ENCODE measurements at regions not wholly inside any gene's neighbourhood (a gene's known extent, or its start where the extent isn't known, plus 50 kb on each side); places are given as distances from the start of the nearest gene placed in this dataset.

GRCh38 chr4:57445686-57446085 is 335.5 kb upstream of the IGFBP7 start (continued):
- no peak for TF ChIP-seq ZNF462 (CRISPR knock-in tag; IDR thresholded peaks at IDR 0.05)

DNA sequence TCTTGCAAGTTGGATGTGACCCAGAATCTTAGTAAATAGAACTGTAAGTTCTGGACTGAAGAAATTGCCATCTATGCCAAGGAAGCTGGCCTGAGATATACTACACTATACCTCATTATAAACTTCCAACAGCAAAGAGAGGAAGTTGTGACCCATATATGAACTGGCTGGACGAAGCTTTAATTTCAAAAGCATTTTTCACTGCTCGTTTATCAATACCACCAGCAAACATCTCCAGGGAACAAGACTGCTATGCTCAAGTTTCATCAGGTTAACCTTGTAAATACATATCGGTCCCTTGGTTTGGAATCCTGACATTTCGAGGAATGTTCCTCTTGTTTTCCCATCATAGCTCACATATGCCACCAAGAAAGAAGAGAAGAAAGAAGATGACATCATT is 334.5 kb upstream of the IGFBP7 start:
- ATAC-seq (no peak), DNase-seq (ENCODE audit: low spot score) (no peak)
- no peak for TF ChIP-seq CREB1 (CRISPR knock-in tag; IDR thresholded peaks at IDR 0.05; ENCODE audit: low read depth)
- TF ChIP-seq STAT1 (IDR thresholded peaks at IDR 0.05; ENCODE audit: unreplicated experiment) = no peak
- Histone ChIP-seq H3F3A (replicated peaks; ENCODE audit: low read depth) (no peaks in the 10 kb centered on the region), H3K79me2 (replicated peaks; ENCODE audit: insufficient read depth) (no peaks in the 10 kb centered on the region), H3K36me3 (ENCODE audit: insufficient read depth) (no peaks in the 10 kb centered on the region), H3K4me2 (no peak overlapping the region), H3K4me3 (no peak overlapping the region), H3K27me3 (ENCODE audit: insufficient read depth) (no peaks in the 10 kb centered on the region), H4K20me1 (replicated peaks; ENCODE audit: insufficient read depth) (no peaks in the 10 kb centered on the region), H3K4me1 (ENCODE audit: insufficient read depth) (no peaks in the 10 kb centered on the region), H2AFZ (no peak overlapping the region), H3K9me2 (ENCODE audit: insufficient read depth) (no peaks in the 10 kb centered on the region), H3K27ac (ENCODE audit: low read depth) (no peak overlapping the region)
- Mint-ChIP-seq H3K4me1 (peaks cover 3% of the 10 kb centered on the region; the same call in 2 of the 3 replicates), H3K9me3 (no peaks in the 10 kb centered on the region), H3K36me3 (ENCODE audit: low read depth) (no peaks in the 10 kb centered on the region), H3K27me3 (ENCODE audit: insufficient read depth, low read depth, poor library complexity) (peaks cover 6% of the 10 kb centered on the region), H3K4me3 (no peak overlapping the region), H3K27ac (no peak overlapping the region)

DNA sequence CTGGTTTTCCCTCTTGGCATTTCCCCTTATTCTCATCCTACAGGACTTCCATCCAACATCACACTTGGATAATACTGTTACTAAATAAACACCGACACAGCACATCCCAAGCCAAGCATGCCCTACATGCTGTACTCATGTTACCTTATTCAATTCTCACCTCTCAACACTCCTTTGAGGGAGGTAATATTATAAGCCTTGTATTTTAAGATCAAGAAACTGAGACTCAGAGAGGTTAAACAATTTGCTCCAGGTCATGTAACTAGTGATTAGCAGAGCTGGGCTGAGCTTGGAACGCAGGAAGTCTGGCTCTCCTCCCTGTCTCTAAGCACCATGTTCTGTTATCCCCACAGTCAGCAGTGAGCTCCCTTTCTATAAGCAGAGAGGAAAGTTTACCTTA is 333.6 kb upstream of the IGFBP7 start:
- DNase-seq (ENCODE audit: low spot score) (no peak), ATAC-seq (no peak)
- Mint-ChIP-seq H3K27me3 (ENCODE audit: insufficient read depth, low read depth, poor library complexity) (peaks cover 6% of the 10 kb centered on the region), H3K9me3 (no peaks in the 10 kb centered on the region), H3K36me3 (ENCODE audit: low read depth) (no peaks in the 10 kb centered on the region), H3K27ac (no peak overlapping the region), H3K4me1 (peaks cover 3% of the 10 kb centered on the region; the same call in 2 of the 3 replicates), H3K4me3 (no peak overlapping the region)
- no peaks in the 10 kb centered on the region for H4K20me1 ChIP-seq (replicated peaks; ENCODE audit: insufficient read depth)
- no peak overlapping the region for H2AFZ ChIP-seq
- H3K27me3 ChIP-seq (ENCODE audit: insufficient read depth) = no peaks in the 10 kb centered on the region
- no peaks in the 10 kb centered on the region for H3K4me1 ChIP-seq (ENCODE audit: insufficient read depth)
- no peak overlapping the region for H3K27ac ChIP-seq (ENCODE audit: low read depth)
- no peaks in the 10 kb centered on the region for H3K36me3 ChIP-seq (ENCODE audit: insufficient read depth)
- no peak overlapping the region for H3K4me3 ChIP-seq
- H3K9me2 ChIP-seq (ENCODE audit: insufficient read depth) = no peaks in the 10 kb centered on the region
- H3K4me2 ChIP-seq = no peak overlapping the region
- H3K79me2 ChIP-seq (replicated peaks; ENCODE audit: insufficient read depth) = no peaks in the 10 kb centered on the region
- H3F3A ChIP-seq (replicated peaks; ENCODE audit: low read depth) = no peaks in the 10 kb centered on the region
- no peak for TF ChIP-seq NANOG (IDR thresholded peaks at IDR 0.05; ENCODE audit: borderline replicate concordance)
- no peak for TF ChIP-seq CREB1 (CRISPR knock-in tag; IDR thresholded peaks at IDR 0.05; ENCODE audit: low read depth)
- no peak for TF ChIP-seq EZH2phosphoT487 (IDR thresholded peaks at IDR 0.05; ENCODE audit: unreplicated experiment)
- no peak for TF ChIP-seq STAT1 (IDR thresholded peaks at IDR 0.05; ENCODE audit: unreplicated experiment)
- no peak for TF ChIP-seq JUNB (IDR thresholded peaks at IDR 0.05; ENCODE audit: unreplicated experiment)

Measured in GM23338 (cell line).